ENCODE measurements at regions not wholly inside any gene's neighbourhood (a gene's known extent, or its start where the extent isn't known, plus 50 kb on each side); places are given as distances from the start of the nearest gene placed in this dataset.

DNA sequence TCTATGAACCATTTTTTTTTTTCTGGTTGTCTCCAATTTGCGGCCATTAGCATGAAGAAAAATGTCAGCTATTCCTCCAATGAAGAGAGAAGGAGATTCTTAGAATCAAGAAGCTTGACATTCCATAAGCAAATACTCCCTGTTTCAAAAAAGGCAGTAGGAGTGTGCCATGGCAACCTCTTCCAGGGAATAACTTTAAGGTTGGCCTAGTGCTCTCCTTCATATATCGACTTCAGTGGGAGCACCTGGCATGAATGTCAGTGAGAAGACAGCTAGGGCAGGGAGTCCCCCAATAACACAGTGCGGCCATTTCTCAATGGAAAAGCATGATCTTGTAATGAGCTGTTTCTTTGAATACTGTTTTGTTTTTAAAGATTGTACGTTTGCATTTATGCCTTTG, 493.0 kb upstream of the ATP11B start:
- peaks cover 0 to 8% (median 0%) of the 10 kb centered on the region in 4 donors for H3K27me3 ChIP-seq (ENCODE audit: control insufficient read depth in 4 of 4, insufficient read depth in 4 of 4, low read length in 3 of 4)
- TF ChIP-seq ZBTB33 (IDR thresholded peaks at IDR 0.05) = no peak
- no peak for TF ChIP-seq EGR1 (IDR thresholded peaks at IDR 0.05; ENCODE audit: low read depth in 2 of 2)
- no peak for TF ChIP-seq FOXA1 (IDR thresholded peaks at IDR 0.05)
- H3K36me3 ChIP-seq (ENCODE audit: control insufficient read depth in 4 of 4, insufficient read depth in 3 of 4, low read depth in 1 of 4, low read length in 3 of 4) = no peaks in the 10 kb centered on the region
- DNase-seq (ENCODE audit: low spot score) = no peak
- H3K4me3 ChIP-seq (ENCODE audit: low read depth in 1 of 3, low read length in 3 of 3) = no peak overlapping the region
- H3K9me3 ChIP-seq (ENCODE audit: control insufficient read depth in 4 of 4, low read length in 3 of 4) = no peaks in the 10 kb centered on the region
- H3K27ac ChIP-seq (ENCODE audit: low read depth in 1 of 2, low read length in 2 of 2) = no peak overlapping the region
- no peak overlapping the region for H3K9ac ChIP-seq (ENCODE audit: low read depth in 1 of 2, low read length in 2 of 2)
- H3K4me1 ChIP-seq (ENCODE audit: control insufficient read depth in 4 of 4, insufficient read depth in 4 of 4, low read length in 3 of 4) = no peaks in the 10 kb centered on the region
- WGBS = 87% methylated on average over 4 of the region's 4 CpGs

GRCh38 chr3:182303169-182303568, 490.1 kb upstream of the ATP11B start:
- no peak overlapping the region for H3K9ac ChIP-seq (ENCODE audit: low read depth in 1 of 2, low read length in 2 of 2)
- H3K4me3 ChIP-seq (ENCODE audit: low read depth in 1 of 3, low read length in 3 of 3) = no peak overlapping the region
- no peak overlapping the region for H3K27ac ChIP-seq (ENCODE audit: low read depth in 1 of 2, low read length in 2 of 2)
- no peaks in the 10 kb centered on the region for H3K9me3 ChIP-seq (ENCODE audit: control insufficient read depth in 4 of 4, low read length in 3 of 4)
- H3K36me3 ChIP-seq (ENCODE audit: control insufficient read depth in 4 of 4, insufficient read depth in 3 of 4, low read depth in 1 of 4, low read length in 3 of 4) = no peaks in the 10 kb centered on the region
- H3K4me1 ChIP-seq (ENCODE audit: control insufficient read depth in 4 of 4, insufficient read depth in 4 of 4, low read length in 3 of 4) = no peaks in the 10 kb centered on the region
- WGBS = 49% methylated on average over 1 of the region's 1 CpG
- no peak for DNase-seq (ENCODE audit: low spot score)
- TF ChIP-seq HNF4G (IDR thresholded peaks at IDR 0.05) (no peak), EGR1 (IDR thresholded peaks at IDR 0.05; ENCODE audit: low read depth in 2 of 2) (no peak), JUND (IDR thresholded peaks at IDR 0.05) (no peak), FOXA1 (IDR thresholded peaks at IDR 0.05) (no peak), GABPA (IDR thresholded peaks at IDR 0.05 in 1 of 2, conservative IDR thresholded peaks at IDR 0.05 in 1 of 2) (no peak), RAD21 (IDR thresholded peaks at IDR 0.05) (no peak), YY1 (IDR thresholded peaks at IDR 0.05) (no peak)
- H3K27me3 ChIP-seq (ENCODE audit: control insufficient read depth in 4 of 4, insufficient read depth in 4 of 4, low read length in 3 of 4) = peaks cover 0 to 8% (median 0%) of the 10 kb centered on the region in 4 donors

DNA sequence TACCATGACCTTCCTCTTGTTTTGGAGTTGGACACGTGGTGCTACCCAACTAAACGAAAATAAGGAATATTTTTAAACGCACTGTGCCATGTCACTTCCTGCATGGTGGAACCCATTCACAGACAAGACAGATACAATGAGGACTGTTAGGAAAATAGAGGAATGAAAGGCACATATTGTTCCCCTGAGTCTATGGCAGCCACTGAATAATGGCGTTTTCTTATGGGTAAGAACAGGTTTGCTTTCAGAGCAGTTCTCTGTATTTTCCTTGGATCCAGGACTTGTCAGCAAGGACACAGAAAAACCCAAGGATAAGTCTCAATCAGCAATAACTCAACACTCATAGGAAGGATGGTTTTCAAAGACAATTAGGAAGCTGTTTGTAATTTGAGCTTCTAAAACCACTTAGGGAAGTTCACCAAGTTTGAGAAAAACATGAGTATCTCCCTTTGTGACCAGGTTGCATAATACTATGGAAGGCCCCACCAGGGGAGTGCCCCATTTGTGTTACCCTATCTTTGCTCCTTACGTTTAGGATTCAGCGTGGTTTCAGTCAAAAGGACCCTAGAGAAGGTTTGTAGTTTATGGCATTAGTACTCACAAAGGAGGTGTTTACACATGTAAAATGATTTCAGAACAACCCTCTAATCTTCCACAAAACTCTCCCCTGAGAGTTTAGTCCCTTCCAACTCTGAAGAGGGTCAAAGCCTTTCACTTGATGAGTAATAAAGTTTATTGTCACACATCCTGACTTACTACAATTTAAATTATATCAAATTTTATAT, 487.2 kb upstream of the ATP11B start:
- Histone ChIP-seq H3K4me1 (ENCODE audit: control insufficient read depth in 4 of 4, insufficient read depth in 4 of 4, low read length in 3 of 4) (no peaks in the 10 kb centered on the region), H3K9me3 (ENCODE audit: control insufficient read depth in 4 of 4, low read length in 3 of 4) (no peaks in the 10 kb centered on the region), H3K9ac (ENCODE audit: low read depth in 1 of 2, low read length in 2 of 2) (no peak overlapping the region), H3K27ac (ENCODE audit: low read depth in 1 of 2, low read length in 2 of 2) (no peak overlapping the region), H3K27me3 (ENCODE audit: control insufficient read depth in 4 of 4, insufficient read depth in 4 of 4, low read length in 3 of 4) (no peaks in the 10 kb centered on the region), H3K4me3 (ENCODE audit: low read depth in 1 of 3, low read length in 3 of 3) (no peak overlapping the region), H3K36me3 (ENCODE audit: control insufficient read depth in 4 of 4, insufficient read depth in 3 of 4, low read depth in 1 of 4, low read length in 3 of 4) (no peaks in the 10 kb centered on the region)
- no peak for DNase-seq (ENCODE audit: low spot score)
- WGBS = 82% methylated on average over 6 of the region's 6 CpGs
- no peak for TF ChIP-seq ZBTB33 (IDR thresholded peaks at IDR 0.05)
- TF ChIP-seq JUND (IDR thresholded peaks at IDR 0.05) = no peak
- TF ChIP-seq, protein P1, sequence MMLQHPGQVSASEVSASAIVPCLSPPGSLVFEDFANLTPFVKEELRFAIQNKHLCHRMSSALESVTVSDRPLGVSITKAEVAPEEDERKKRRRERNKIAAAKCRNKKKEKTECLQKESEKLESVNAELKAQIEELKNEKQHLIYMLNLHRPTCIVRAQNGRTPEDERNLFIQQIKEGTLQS (IDR thresholded peaks at IDR 0.05) = no peak
- TF ChIP-seq HNF4A (conservative IDR thresholded peaks at IDR 0.05) = no peak
- TF ChIP-seq FOXA1 (IDR thresholded peaks at IDR 0.05) = no peak
- TF ChIP-seq GABPA (IDR thresholded peaks at IDR 0.05 in 1 of 2, conservative IDR thresholded peaks at IDR 0.05 in 1 of 2) = no peak
- TF ChIP-seq FOXA2 (IDR thresholded peaks at IDR 0.05) = no peak
- TF ChIP-seq EGR1 (IDR thresholded peaks at IDR 0.05; ENCODE audit: low read depth in 2 of 2) = no peak
- TF ChIP-seq SP1 (IDR thresholded peaks at IDR 0.05) = no peak
- no peak for TF ChIP-seq RAD21 (IDR thresholded peaks at IDR 0.05)
- no peak for TF ChIP-seq CTCF (IDR thresholded peaks at IDR 0.05; ENCODE audit: low read depth, low read length, missing input control)
- TF ChIP-seq YY1 (IDR thresholded peaks at IDR 0.05) = no peak
